GM23338 (cell line): ENCODE measurements at regions not wholly inside any gene's neighbourhood (a gene's known extent, or its start where the extent isn't known, plus 50 kb on each side); places are given as distances from the start of the nearest gene placed in this dataset.

Source experiments
- ATAC-seq: fragments of 200-7000 bp; cut with Tn5 transposase; 3 replicates; pipeline ENCODE4 v1.9.1; 2020
- DNase-seq: peaks from one replicate; pipeline ENCODE4 v3.0.0-alpha.2; 2015; ENCODE audit warnings: low spot score
- H2AFZ ChIP-seq: fragments of 200-600 bp; sonication (generic); 2 replicates; pipeline ENCODE4 v1.8.0; 2016; ENCODE audit warnings: antibody characterized with exemption, mild to moderate bottlenecking, moderate library complexity
- H3F3A ChIP-seq: fragments of 200-600 bp; sonication (generic); replicated peaks from 2 replicates; pipeline ENCODE4 v1.8.0; 2017; ENCODE audit warnings: antibody characterized with exemption, mixed run types, low read depth
- H3K27ac ChIP-seq: fragments of 200-600 bp; sonication (generic); 2 replicates; pipeline ENCODE4 v1.6.1; 2016; ENCODE audit warnings: low read depth
- H3K27me3 ChIP-seq: fragments of 200-600 bp; sonication (generic); 2 replicates; pipeline ENCODE4 v1.8.0; 2016; ENCODE audit warnings: mild to moderate bottlenecking, mixed run types, moderate library complexity; ENCODE audit not compliant: insufficient read depth
- H3K36me3 ChIP-seq: fragments of 200-600 bp; sonication (generic); 2 replicates; pipeline ENCODE4 v1.8.0; 2016; ENCODE audit warnings: mild to moderate bottlenecking; ENCODE audit not compliant: insufficient read depth
- H3K4me1 ChIP-seq: fragments of 200-600 bp; sonication (generic); 2 replicates; pipeline ENCODE4 v1.8.0; 2016; ENCODE audit warnings: mild to moderate bottlenecking, moderate library complexity; ENCODE audit not compliant: insufficient read depth
- H3K4me2 ChIP-seq: fragments of 200-600 bp; sonication (generic); 2 replicates; pipeline ENCODE4 v1.7.1; 2017; ENCODE audit warnings: mixed run types
- H3K4me3 ChIP-seq: fragments of 200-600 bp; sonication (generic); 2 replicates; pipeline ENCODE4 v1.6.1; 2016; ENCODE audit warnings: mixed run types
- H3K79me2 ChIP-seq: fragments of 200-600 bp; sonication (generic); replicated peaks from 2 replicates; pipeline ENCODE4 v1.8.0; 2017; ENCODE audit warnings: mild to moderate bottlenecking; ENCODE audit not compliant: insufficient read depth
- H3K9me2 ChIP-seq: fragments of 200-600 bp; sonication (generic); 2 replicates; pipeline ENCODE4 v1.8.0; 2017; ENCODE audit not compliant: insufficient read depth
- H4K20me1 ChIP-seq: fragments of 200-600 bp; sonication (generic); replicated peaks from 2 replicates; pipeline ENCODE4 v1.8.0; 2017; ENCODE audit warnings: mild to moderate bottlenecking; ENCODE audit not compliant: insufficient read depth
- H3K27ac Mint-ChIP-seq: 2 replicates; pipeline ENCODE4 v1.8.0; 2020; ENCODE audit warnings: inconsistent platforms, mild to moderate bottlenecking, moderate library complexity, mixed read lengths
- H3K27me3 Mint-ChIP-seq: 3 replicates; pipeline ENCODE4 v1.8.0; 2022; ENCODE audit warnings: low read depth, mild to moderate bottlenecking, moderate library complexity, mixed read lengths, inconsistent platforms; ENCODE audit not compliant: insufficient read depth, poor library complexity
- H3K36me3 Mint-ChIP-seq: 3 replicates; pipeline ENCODE4 v1.8.0; 2021; ENCODE audit warnings: low read depth, mild to moderate bottlenecking, inconsistent platforms, moderate library complexity, mixed read lengths
- H3K4me1 Mint-ChIP-seq: 3 replicates; pipeline ENCODE4 v1.8.0; 2020; ENCODE audit warnings: mild to moderate bottlenecking, inconsistent platforms, mixed read lengths
- H3K4me3 Mint-ChIP-seq: 3 replicates; pipeline ENCODE4 v1.8.0; 2021; ENCODE audit warnings: moderate library complexity, mild to moderate bottlenecking, inconsistent platforms, mixed read lengths
- H3K9me3 Mint-ChIP-seq: 3 replicates; pipeline ENCODE4 v1.8.0; 2020; ENCODE audit warnings: moderate library complexity, mild to moderate bottlenecking, inconsistent platforms, mixed read lengths
- CTCF ChIP-seq, 2 experiments: fragments of 200-600 bp in 1 of 2; sonication (generic) in 1 of 2; conservative IDR thresholded peaks; 2 replicates each; pipeline versions ENCODE4 v1.5.1 to v1.6.1; 2016 to 2017; ENCODE audit warnings: antibody characterized with exemption in 2 of 2, low read depth in 2 of 2, mild to moderate bottlenecking in 2 of 2, moderate library complexity in 1 of 2
- EZH2 ChIP-seq: fragments of 200-600 bp; sonication (generic); IDR thresholded peaks from one replicate; pipeline ENCODE4 v1.8.0; 2017; ENCODE audit warnings: antibody characterized with exemption, mild to moderate bottlenecking, low read depth; ENCODE audit not compliant: unreplicated experiment
- EZH2phosphoT487 ChIP-seq: fragments of 200-600 bp; sonication (generic); IDR thresholded peaks from one replicate; pipeline ENCODE4 v1.8.1; 2018; ENCODE audit warnings: antibody characterized with exemption; ENCODE audit not compliant: unreplicated experiment
- JUNB ChIP-seq: IDR thresholded peaks from one replicate; pipeline ENCODE4 v1.6.1; 2016; ENCODE audit warnings: antibody characterized with exemption; ENCODE audit not compliant: unreplicated experiment
- NANOG ChIP-seq: IDR thresholded peaks from 2 replicates; pipeline ENCODE4 v1.6.1; 2016; ENCODE audit warnings: antibody characterized with exemption, borderline replicate concordance
- POLR2AphosphoS5 ChIP-seq: IDR thresholded peaks from 2 replicates; pipeline ENCODE4 v1.6.1; 2016; ENCODE audit warnings: antibody characterized with exemption, low read depth
- STAT1 ChIP-seq: IDR thresholded peaks from one replicate; pipeline ENCODE4 v1.6.1; 2016; ENCODE audit warnings: antibody characterized with exemption; ENCODE audit not compliant: unreplicated experiment
- ZNF114 ChIP-seq: fragments of 250-450 bp; sonication (Bioruptor Pico); IDR thresholded peaks from 2 replicates; pipeline ENCODE4 v1.5.0; 2020; ENCODE audit warnings: mild to moderate bottlenecking, moderate library complexity
- ZNF331 ChIP-seq: fragments of 250-450 bp; sonication (Bioruptor Pico); IDR thresholded peaks from 2 replicates; pipeline ENCODE4 v1.5.0; 2020; ENCODE audit warnings: low read depth, mild to moderate bottlenecking, moderate library complexity
- TF ChIP-seq, protein P1 (sequence below): IDR thresholded peaks from one replicate; pipeline ENCODE4 v1.6.1; 2018; ENCODE audit warnings: antibody characterized with exemption; ENCODE audit not compliant: unreplicated experiment
- TF ChIP-seq, protein P2 (sequence below): fragments of 250-450 bp; sonication (Bioruptor Pico); IDR thresholded peaks from 2 replicates; pipeline ENCODE4 v1.5.0; 2020; ENCODE audit warnings: mild to moderate bottlenecking, moderate library complexity

DNA sequence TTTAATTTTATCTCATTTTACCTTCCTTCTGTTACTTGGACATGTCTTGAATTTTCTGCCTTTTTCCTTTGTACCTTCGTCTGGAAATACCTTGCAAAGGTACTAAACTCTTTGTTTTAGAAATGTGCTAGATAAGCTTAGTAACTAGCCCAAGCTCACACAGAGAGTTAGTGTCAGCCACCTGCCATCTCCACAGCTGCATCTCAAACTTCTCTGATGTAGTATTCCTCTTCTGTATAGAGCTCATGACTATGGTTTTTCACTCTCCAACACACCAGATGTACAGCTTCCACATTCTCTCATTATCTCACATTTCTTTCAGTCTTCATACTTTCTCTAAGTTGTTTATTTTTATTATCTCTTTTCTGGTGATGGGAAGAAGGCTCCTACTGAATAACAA lies 516.6 kb upstream of the ROBO2 start:
- no peak for ATAC-seq
- H3K36me3 ChIP-seq, result no peaks in the 10 kb centered on the region
- no peaks in the 10 kb centered on the region for H3K36me3 Mint-ChIP-seq
- H3K4me1 Mint-ChIP-seq, result peaks cover 6% of the 10 kb centered on the region; the same call in 2 of the 3 replicates
- H3K4me1 ChIP-seq, result no peaks in the 10 kb centered on the region
- no peaks in the 10 kb centered on the region for H3K27me3 ChIP-seq
- H3K4me2 ChIP-seq, result no peak overlapping the region
- H3K9me2 ChIP-seq, result no peaks in the 10 kb centered on the region
- no peaks in the 10 kb centered on the region for H3K79me2 ChIP-seq
- no peaks in the 10 kb centered on the region for H3K27me3 Mint-ChIP-seq
- no peaks in the 10 kb centered on the region for H4K20me1 ChIP-seq
- no peak overlapping the region for H3K4me3 Mint-ChIP-seq
- no peak overlapping the region for H2AFZ ChIP-seq
- DNase-seq, result no peak
- no peaks in the 10 kb centered on the region for H3F3A ChIP-seq
- no peak overlapping the region for H3K4me3 ChIP-seq
- H3K27ac Mint-ChIP-seq, result no peak overlapping the region
- TF ChIP-seq ZNF114, result no peak
- no peak for TF ChIP-seq NANOG
- TF ChIP-seq, protein P1, sequence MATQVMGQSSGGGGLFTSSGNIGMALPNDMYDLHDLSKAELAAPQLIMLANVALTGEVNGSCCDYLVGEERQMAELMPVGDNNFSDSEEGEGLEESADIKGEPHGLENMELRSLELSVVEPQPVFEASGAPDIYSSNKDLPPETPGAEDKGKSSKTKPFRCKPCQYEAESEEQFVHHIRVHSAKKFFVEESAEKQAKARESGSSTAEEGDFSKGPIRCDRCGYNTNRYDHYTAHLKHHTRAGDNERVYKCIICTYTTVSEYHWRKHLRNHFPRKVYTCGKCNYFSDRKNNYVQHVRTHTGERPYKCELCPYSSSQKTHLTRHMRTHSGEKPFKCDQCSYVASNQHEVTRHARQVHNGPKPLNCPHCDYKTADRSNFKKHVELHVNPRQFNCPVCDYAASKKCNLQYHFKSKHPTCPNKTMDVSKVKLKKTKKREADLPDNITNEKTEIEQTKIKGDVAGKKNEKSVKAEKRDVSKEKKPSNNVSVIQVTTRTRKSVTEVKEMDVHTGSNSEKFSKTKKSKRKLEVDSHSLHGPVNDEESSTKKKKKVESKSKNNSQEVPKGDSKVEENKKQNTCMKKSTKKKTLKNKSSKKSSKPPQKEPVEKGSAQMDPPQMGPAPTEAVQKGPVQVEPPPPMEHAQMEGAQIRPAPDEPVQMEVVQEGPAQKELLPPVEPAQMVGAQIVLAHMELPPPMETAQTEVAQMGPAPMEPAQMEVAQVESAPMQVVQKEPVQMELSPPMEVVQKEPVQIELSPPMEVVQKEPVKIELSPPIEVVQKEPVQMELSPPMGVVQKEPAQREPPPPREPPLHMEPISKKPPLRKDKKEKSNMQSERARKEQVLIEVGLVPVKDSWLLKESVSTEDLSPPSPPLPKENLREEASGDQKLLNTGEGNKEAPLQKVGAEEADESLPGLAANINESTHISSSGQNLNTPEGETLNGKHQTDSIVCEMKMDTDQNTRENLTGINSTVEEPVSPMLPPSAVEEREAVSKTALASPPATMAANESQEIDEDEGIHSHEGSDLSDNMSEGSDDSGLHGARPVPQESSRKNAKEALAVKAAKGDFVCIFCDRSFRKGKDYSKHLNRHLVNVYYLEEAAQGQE, result no peak
- TF ChIP-seq, protein P2, sequence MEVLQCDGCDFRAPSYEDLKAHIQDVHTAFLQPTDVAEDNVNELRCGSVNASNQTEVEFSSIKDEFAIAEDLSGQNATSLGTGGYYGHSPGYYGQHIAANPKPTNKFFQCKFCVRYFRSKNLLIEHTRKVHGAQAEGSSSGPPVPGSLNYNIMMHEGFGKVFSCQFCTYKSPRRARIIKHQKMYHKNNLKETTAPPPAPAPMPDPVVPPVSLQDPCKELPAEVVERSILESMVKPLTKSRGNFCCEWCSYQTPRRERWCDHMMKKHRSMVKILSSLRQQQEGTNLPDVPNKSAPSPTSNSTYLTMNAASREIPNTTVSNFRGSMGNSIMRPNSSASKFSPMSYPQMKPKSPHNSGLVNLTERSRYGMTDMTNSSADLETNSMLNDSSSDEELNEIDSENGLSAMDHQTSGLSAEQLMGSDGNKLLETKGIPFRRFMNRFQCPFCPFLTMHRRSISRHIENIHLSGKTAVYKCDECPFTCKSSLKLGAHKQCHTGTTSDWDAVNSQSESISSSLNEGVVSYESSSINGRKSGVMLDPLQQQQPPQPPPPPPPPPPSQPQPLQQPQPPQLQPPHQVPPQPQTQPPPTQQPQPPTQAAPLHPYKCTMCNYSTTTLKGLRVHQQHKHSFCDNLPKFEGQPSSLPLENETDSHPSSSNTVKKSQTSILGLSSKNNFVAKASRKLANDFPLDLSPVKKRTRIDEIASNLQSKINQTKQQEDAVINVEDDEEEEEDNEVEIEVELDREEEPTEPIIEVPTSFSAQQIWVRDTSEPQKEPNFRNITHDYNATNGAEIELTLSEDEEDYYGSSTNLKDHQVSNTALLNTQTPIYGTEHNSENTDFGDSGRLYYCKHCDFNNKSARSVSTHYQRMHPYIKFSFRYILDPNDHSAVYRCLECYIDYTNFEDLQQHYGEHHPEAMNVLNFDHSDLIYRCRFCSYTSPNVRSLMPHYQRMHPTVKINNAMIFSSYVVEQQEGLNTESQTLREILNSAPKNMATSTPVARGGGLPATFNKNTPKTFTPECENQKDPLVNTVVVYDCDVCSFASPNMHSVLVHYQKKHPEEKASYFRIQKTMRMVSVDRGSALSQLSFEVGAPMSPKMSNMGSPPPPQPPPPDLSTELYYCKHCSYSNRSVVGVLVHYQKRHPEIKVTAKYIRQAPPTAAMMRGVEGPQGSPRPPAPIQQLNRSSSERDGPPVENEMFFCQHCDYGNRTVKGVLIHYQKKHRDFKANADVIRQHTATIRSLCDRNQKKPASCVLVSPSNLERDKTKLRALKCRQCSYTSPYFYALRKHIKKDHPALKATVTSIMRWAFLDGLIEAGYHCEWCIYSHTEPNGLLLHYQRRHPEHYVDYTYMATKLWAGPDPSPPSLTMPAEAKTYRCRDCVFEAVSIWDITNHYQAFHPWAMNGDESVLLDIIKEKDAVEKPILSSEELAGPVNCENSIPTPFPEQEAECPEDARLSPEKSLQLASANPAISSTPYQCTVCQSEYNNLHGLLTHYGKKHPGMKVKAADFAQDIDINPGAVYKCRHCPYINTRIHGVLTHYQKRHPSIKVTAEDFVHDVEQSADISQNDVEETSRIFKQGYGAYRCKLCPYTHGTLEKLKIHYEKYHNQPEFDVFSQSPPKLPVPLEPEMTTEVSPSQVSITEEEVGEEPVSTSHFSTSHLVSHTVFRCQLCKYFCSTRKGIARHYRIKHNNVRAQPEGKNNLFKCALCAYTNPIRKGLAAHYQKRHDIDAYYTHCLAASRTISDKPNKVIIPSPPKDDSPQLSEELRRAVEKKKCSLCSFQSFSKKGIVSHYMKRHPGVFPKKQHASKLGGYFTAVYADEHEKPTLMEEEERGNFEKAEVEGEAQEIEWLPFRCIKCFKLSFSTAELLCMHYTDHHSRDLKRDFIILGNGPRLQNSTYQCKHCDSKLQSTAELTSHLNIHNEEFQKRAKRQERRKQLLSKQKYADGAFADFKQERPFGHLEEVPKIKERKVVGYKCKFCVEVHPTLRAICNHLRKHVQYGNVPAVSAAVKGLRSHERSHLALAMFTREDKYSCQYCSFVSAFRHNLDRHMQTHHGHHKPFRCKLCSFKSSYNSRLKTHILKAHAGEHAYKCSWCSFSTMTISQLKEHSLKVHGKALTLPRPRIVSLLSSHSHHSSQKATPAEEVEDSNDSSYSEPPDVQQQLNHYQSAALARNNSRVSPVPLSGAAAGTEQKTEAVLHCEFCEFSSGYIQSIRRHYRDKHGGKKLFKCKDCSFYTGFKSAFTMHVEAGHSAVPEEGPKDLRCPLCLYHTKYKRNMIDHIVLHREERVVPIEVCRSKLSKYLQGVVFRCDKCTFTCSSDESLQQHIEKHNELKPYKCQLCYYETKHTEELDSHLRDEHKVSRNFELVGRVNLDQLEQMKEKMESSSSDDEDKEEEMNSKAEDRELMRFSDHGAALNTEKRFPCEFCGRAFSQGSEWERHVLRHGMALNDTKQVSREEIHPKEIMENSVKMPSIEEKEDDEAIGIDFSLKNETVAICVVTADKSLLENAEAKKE (CRISPR knock-in tag), result no peak
- no peak for TF ChIP-seq EZH2
- no peak for TF ChIP-seq POLR2AphosphoS5
- no peak for TF ChIP-seq CTCF (conservative IDR thresholded peaks at IDR 0.05; ENCODE audit: low read depth in 2 of 2)
- no peak for TF ChIP-seq ZNF331 (CRISPR knock-in tag)
- no peak for TF ChIP-seq STAT1
- TF ChIP-seq JUNB, result no peak
- no peak for TF ChIP-seq EZH2phosphoT487
- no peak overlapping the region for H3K27ac ChIP-seq
- H3K9me3 Mint-ChIP-seq, result no peaks in the 10 kb centered on the region
